ENCODE measurements at regions not wholly inside any gene's neighbourhood (a gene's known extent, or its start where the extent isn't known, plus 50 kb on each side); places are given as distances from the start of the nearest gene placed in this dataset.

- no peaks in the 10 kb centered on the region for H3K79me2 ChIP-seq (replicated peaks; ENCODE audit: insufficient read depth, low read length)
- no peaks in the 10 kb centered on the region for H4K20me1 ChIP-seq (ENCODE audit: insufficient read depth)
- no peak overlapping the region for H2AFZ ChIP-seq (ENCODE audit: low read depth, low read length)
- H3K27ac ChIP-seq (ENCODE audit: low read length): no peak overlapping the region
- no peak for TF ChIP-seq MXI1 (conservative IDR thresholded peaks at IDR 0.05; ENCODE audit: poor library complexity, severe bottlenecking)
- TF ChIP-seq TAF1 (IDR thresholded peaks at IDR 0.05; ENCODE audit: low read depth): no peak
- TF ChIP-seq POLR2AphosphoS5 (IDR thresholded peaks at IDR 0.05): no peak
- TF ChIP-seq EZH2 (IDR thresholded peaks at IDR 0.05; ENCODE audit: borderline replicate concordance, insufficient read depth, low read length, poor library complexity, severe bottlenecking): no peak
- no peaks in the 10 kb centered on the region for H3F3A ChIP-seq (ENCODE audit: insufficient read depth, low read length, poor library complexity, severe bottlenecking)
- no peak overlapping the region for H3K4me2 ChIP-seq (ENCODE audit: low read length)
- H3K27me3 ChIP-seq (ENCODE audit: insufficient read depth, low read depth, low read length): no peaks in the 10 kb centered on the region
- H3K36me3 ChIP-seq (ENCODE audit: insufficient read depth, low read length): no peaks in the 10 kb centered on the region
- no peaks in the 10 kb centered on the region for H3K9me3 ChIP-seq (ENCODE audit: low read length)
- no peak overlapping the region for H3K9ac ChIP-seq (ENCODE audit: low read length)
- H3K9me2 ChIP-seq (ENCODE audit: insufficient read depth, low read length): no peaks in the 10 kb centered on the region
- no peak overlapping the region for H3K4me3 ChIP-seq (ENCODE audit: low read length)
These were observed 322.5 kb downstream of the SIPA1L2 start for GRCh38 chr1:232307296-232308017.

GRCh38 chr1:232306269-232306961 lies 323.5 kb downstream of the SIPA1L2 start:
- Histone ChIP-seq H2AFZ (ENCODE audit: low read depth, low read length) (no peak overlapping the region), H3K79me2 (replicated peaks; ENCODE audit: insufficient read depth, low read length) (no peaks in the 10 kb centered on the region), H3K27me3 (ENCODE audit: insufficient read depth, low read depth, low read length) (no peaks in the 10 kb centered on the region), H3K9ac (ENCODE audit: low read length) (no peak overlapping the region), H3K9me3 (ENCODE audit: low read length) (no peaks in the 10 kb centered on the region), H3F3A (ENCODE audit: insufficient read depth, low read length, poor library complexity, severe bottlenecking) (no peaks in the 10 kb centered on the region), H3K4me3 (ENCODE audit: low read length) (no peak overlapping the region), H4K20me1 (ENCODE audit: insufficient read depth) (no peaks in the 10 kb centered on the region), H3K36me3 (ENCODE audit: insufficient read depth, low read length) (no peaks in the 10 kb centered on the region), H3K4me2 (ENCODE audit: low read length) (no peak overlapping the region), H3K9me2 (ENCODE audit: insufficient read depth, low read length) (no peaks in the 10 kb centered on the region), H3K27ac (ENCODE audit: low read length) (no peak overlapping the region)
- TF ChIP-seq MXI1 (conservative IDR thresholded peaks at IDR 0.05; ENCODE audit: poor library complexity, severe bottlenecking): no peak
- TF ChIP-seq REST (IDR thresholded peaks at IDR 0.05; ENCODE audit: borderline replicate concordance): no peak
- no peak for TF ChIP-seq EP300 (conservative IDR thresholded peaks at IDR 0.05; ENCODE audit: poor library complexity, severe bottlenecking)
- no peak for TF ChIP-seq EZH2 (IDR thresholded peaks at IDR 0.05; ENCODE audit: borderline replicate concordance, insufficient read depth, low read length, poor library complexity, severe bottlenecking)
- no peak for TF ChIP-seq POLR2AphosphoS5 (IDR thresholded peaks at IDR 0.05)
- TF ChIP-seq CTCF (IDR thresholded peaks at IDR 0.05; ENCODE audit: poor library complexity, severe bottlenecking): no peak
